KBM-7 (cell line): ENCODE measurements at regions not wholly inside any gene's neighbourhood (a gene's known extent, or its start where the extent isn't known, plus 50 kb on each side); places are given as distances from the start of the nearest gene placed in this dataset.
A peak's percentile ranks its signal among the peaks of the same experiment; 100 is the strongest.

ENCODE experiments used
- DNase-seq: peaks from one replicate; pipeline ENCODE4 v3.0.0-alpha.2; 2015
- in situ Hi-C: fragments of 300-500 bp; cut with MboI; formaldehyde crosslinking; loops from 2 replicates; pipeline ENCODE4 v1.14.3; 2020; ENCODE audit warnings: low sequenced_read_pairs, low pct_unique_long_range_greater_than_20kb, mixed read lengths

- no peak for DNase-seq
- in situ Hi-C loops, result no loop called here
Observed at GRCh38 chr2:139162957-139163356, 382.8 kb upstream of the NXPH2 start.

GRCh38 chr2:139162456-139162855, 382.3 kb upstream of the NXPH2 start:
- DNase-seq, result no peak
- in situ Hi-C loops, result no loop called here

GRCh38 chr2:139160836-139161235, 380.6 kb upstream of the NXPH2 start:
- no peak for DNase-seq
- in situ Hi-C loops, result no loop called here

GRCh38 chr2:139159177-139159576, 379.0 kb upstream of the NXPH2 start:
- DNase-seq, result no peak
- in situ Hi-C loops, result no loop called here

- in situ Hi-C loops, result no loop called here
- no peak for DNase-seq
Observed at GRCh38 chr2:139156730-139157129, 376.5 kb upstream of the NXPH2 start.

GRCh38 chr2:139155991-139156390, 375.8 kb upstream of the NXPH2 start:
- in situ Hi-C loops, result no loop called here
- no peak for DNase-seq

- in situ Hi-C loops, result no loop called here
- DNase-seq, result peak; percentile 16
Observed at GRCh38 chr2:139142252-139142880, 362.2 kb upstream of the NXPH2 start.

GRCh38 chr2:139124271-139124670, 344.1 kb upstream of the NXPH2 start:
- in situ Hi-C loops, result no loop called here
- no peak for DNase-seq

GRCh38 chr2:139123795-139124194, 343.6 kb upstream of the NXPH2 start:
- in situ Hi-C loops, result no loop called here
- no peak for DNase-seq

- no peak for DNase-seq
- in situ Hi-C loops, result no loop called here
Observed at GRCh38 chr2:139122711-139123158, 342.5 kb upstream of the NXPH2 start.

GRCh38 chr2:139099721-139100120, 319.5 kb upstream of the NXPH2 start:
- no peak for DNase-seq
- in situ Hi-C loops, result no loop called here

- no peak for DNase-seq
- in situ Hi-C loops, result no loop called here
Observed at GRCh38 chr2:139098961-139099360, 318.8 kb upstream of the NXPH2 start.

GRCh38 chr2:139083121-139083520, 302.9 kb upstream of the NXPH2 start:
- in situ Hi-C loops, result no loop called here
- no peak for DNase-seq

GRCh38 chr2:139080244-139080643, 300.1 kb upstream of the NXPH2 start:
- DNase-seq, result no peak
- in situ Hi-C loops, result no loop called here

GRCh38 chr2:139079311-139079710, 299.1 kb upstream of the NXPH2 start:
- no peak for DNase-seq
- in situ Hi-C loops, result no loop called here

GRCh38 chr2:139078376-139078775, 298.2 kb upstream of the NXPH2 start:
- no peak for DNase-seq
- in situ Hi-C loops, result no loop called here

GRCh38 chr2:139077099-139077737, 297.0 kb upstream of the NXPH2 start:
- no peak for DNase-seq
- in situ Hi-C loops, result no loop called here

- no peak for DNase-seq
- in situ Hi-C loops, result no loop called here
Observed at GRCh38 chr2:139067874-139068273, 287.7 kb upstream of the NXPH2 start.

GRCh38 chr2:139067072-139067471, 286.9 kb upstream of the NXPH2 start:
- no peak for DNase-seq
- in situ Hi-C loops, result no loop called here

- in situ Hi-C loops, result no loop called here
- DNase-seq, result no peak
Observed at GRCh38 chr2:139064159-139064558, 284.0 kb upstream of the NXPH2 start.

GRCh38 chr2:139059617-139060016, 279.4 kb upstream of the NXPH2 start:
- in situ Hi-C loops, result no loop called here
- DNase-seq, result no peak
